GM18951 (cell line): ENCODE measurements at regions not wholly inside any gene's neighbourhood (a gene's known extent, or its start where the extent isn't known, plus 50 kb on each side); places are given as distances from the start of the nearest gene placed in this dataset.

Source experiments
- POLR2A ChIP-seq: IDR thresholded peaks from 4 replicates; pipeline ENCODE4 v1.6.1; 2011; ENCODE audit warnings: mild to moderate bottlenecking; ENCODE audit not compliant: insufficient read length, insufficient read depth; ENCODE audit errors: extremely low read depth
- in situ Hi-C: fragments of 300-500 bp; cut with MboI; formaldehyde crosslinking; loops from one replicate; pipeline ENCODE4 v1.12.0; 2022; ENCODE audit warnings: low sequenced_read_pairs, mixed read lengths, inconsistent platforms; ENCODE audit not compliant: unreplicated experiment

GRCh38 chr19:31906111-31906871 lies 439.1 kb upstream of the ZNF507 start:
- in situ Hi-C loops = no loop called here
- no peak for TF ChIP-seq POLR2A

- no peak for TF ChIP-seq POLR2A
Observed at GRCh38 chr19:31907661-31908060, 437.7 kb upstream of the ZNF507 start.

GRCh38 chr19:31908080-31908479 lies 437.3 kb upstream of the ZNF507 start:
- no peak for TF ChIP-seq POLR2A
- in situ Hi-C loops = no loop called here

More at GRCh38 chr19:31907661-31908060, 437.7 kb upstream of the ZNF507 start:
- in situ Hi-C loops = no loop called here

GRCh38 chr19:31908496-31909225 lies 436.7 kb upstream of the ZNF507 start:
- in situ Hi-C loops = no loop called here
- no peak for TF ChIP-seq POLR2A

GRCh38 chr19:31910224-31910623 lies 435.2 kb upstream of the ZNF507 start:
- in situ Hi-C loops = no loop called here
- TF ChIP-seq POLR2A = no peak

- TF ChIP-seq POLR2A = no peak
- in situ Hi-C loops = no loop called here
Observed at GRCh38 chr19:31911577-31911976, 433.8 kb upstream of the ZNF507 start.

GRCh38 chr19:31913103-31913661 lies 432.2 kb upstream of the ZNF507 start:
- no peak for TF ChIP-seq POLR2A
- in situ Hi-C loops = no loop called here

GRCh38 chr19:31930401-31930800 lies 415.0 kb upstream of the ZNF507 start:
- in situ Hi-C loops = no loop called here

GRCh38 chr19:31937983-31938382 lies 407.4 kb upstream of the ZNF507 start:
- no peak for TF ChIP-seq POLR2A
- in situ Hi-C loops = no loop called here

More at GRCh38 chr19:31930401-31930800, 415.0 kb upstream of the ZNF507 start:
- TF ChIP-seq POLR2A = no peak

- no peak for TF ChIP-seq POLR2A
- in situ Hi-C loops = no loop called here
Observed at GRCh38 chr19:31938675-31939074, 406.7 kb upstream of the ZNF507 start.

- in situ Hi-C loops = no loop called here
Observed at GRCh38 chr19:31940396-31940795, 405.0 kb upstream of the ZNF507 start.

GRCh38 chr19:31943191-31943661 lies 402.2 kb upstream of the ZNF507 start:
- in situ Hi-C loops = no loop called here
- TF ChIP-seq POLR2A = no peak

More at GRCh38 chr19:31940396-31940795, 405.0 kb upstream of the ZNF507 start:
- no peak for TF ChIP-seq POLR2A

- in situ Hi-C loops = no loop called here
- no peak for TF ChIP-seq POLR2A
Observed at GRCh38 chr19:31943778-31944177, 401.6 kb upstream of the ZNF507 start.

GRCh38 chr19:31944326-31944725 lies 401.1 kb upstream of the ZNF507 start:
- TF ChIP-seq POLR2A = no peak
- in situ Hi-C loops = no loop called here

GRCh38 chr19:31946491-31946890 lies 398.9 kb upstream of the ZNF507 start:
- in situ Hi-C loops = no loop called here

More at GRCh38 chr19:31946491-31946890, 398.9 kb upstream of the ZNF507 start:
- no peak for TF ChIP-seq POLR2A
